K562 (cell line): ENCODE measurements at regions not wholly inside any gene's neighbourhood (a gene's known extent, or its start where the extent isn't known, plus 50 kb on each side); places are given as distances from the start of the nearest gene placed in this dataset.

ENCODE experiments used
- ELK1 ChIP-seq: sonication (generic); formaldehyde crosslinking; IDR thresholded peaks from 2 replicates; pipeline ENCODE4 v1.8.1; 2022; ENCODE audit warnings: missing genetic modification reagents
- ETV6 ChIP-seq, 3 experiments: fragments of 150-350 bp in 1 of 3; sonication (generic) in 1 of 3; formaldehyde crosslinking in 1 of 3; IDR thresholded peaks; 2 replicates each; pipeline versions ENCODE4 v1.6.1 to v1.8.0; 2014 to 2022; ENCODE audit warnings: borderline replicate concordance in 2 of 3, low read depth in 2 of 3, antibody characterized with exemption in 1 of 3, low read length in 1 of 3, mild to moderate bottlenecking in 1 of 3, missing genetic modification reagents in 1 of 3
- HDAC2 ChIP-seq: fragments of 450-650 bp; IDR thresholded peaks from 2 replicates; pipeline ENCODE4 v1.6.1; 2016; ENCODE audit warnings: mild to moderate bottlenecking
- JUND ChIP-seq, 2 experiments: IDR thresholded peaks; 2 replicates in 1 of 2; 3 replicates in 1 of 2; pipeline ENCODE4 v1.6.1; 2011; ENCODE audit warnings: borderline replicate concordance in 2 of 2, low read depth in 2 of 2, low read length in 2 of 2, improper control_type of control experiment in 1 of 2, missing biosample characterization in 1 of 2, missing genetic modification characterization in 1 of 2, missing genetic modification reagents in 1 of 2
- SNAPC5 ChIP-seq: fragments of 250-450 bp; sonication (Bioruptor Pico); IDR thresholded peaks from 2 replicates; pipeline ENCODE4 v1.8.0; 2021; ENCODE audit warnings: moderate library complexity, mild to moderate bottlenecking, inconsistent platforms
- ZNF407 ChIP-seq: fragments of 450-650 bp; IDR thresholded peaks from 2 replicates; pipeline ENCODE4 v1.6.1; 2016; ENCODE audit warnings: low read depth

GRCh38 chr10:118900617-118901016 is 128.9 kb upstream of the NANOS1 start:
- no peak for TF ChIP-seq ZNF407
- TF ChIP-seq ELK1: no peak
- TF ChIP-seq JUND (IDR thresholded peaks at IDR 0.05; ENCODE audit: borderline replicate concordance, low read depth, low read length): no peak
- no peak for TF ChIP-seq JUND (tag; IDR thresholded peaks at IDR 0.05; ENCODE audit: borderline replicate concordance, low read depth, low read length)
- no peak for TF ChIP-seq ETV6 (IDR thresholded peaks at IDR 0.05; ENCODE audit: borderline replicate concordance in 1 of 2, low read depth in 2 of 2, low read length in 1 of 2)
- TF ChIP-seq ETV6 (CRISPR knock-in tag; IDR thresholded peaks at IDR 0.05; ENCODE audit: borderline replicate concordance): no peak
- no peak for TF ChIP-seq SNAPC5
- no peak for TF ChIP-seq HDAC2
